Gastroesophageal sphincter (tissue), 3 donors: ENCODE measurements at regions not wholly inside any gene's neighbourhood (a gene's known extent, or its start where the extent isn't known, plus 50 kb on each side); places are given as distances from the start of the nearest gene placed in this dataset.

Source experiments
- CTCF ChIP-seq, 4 experiments: fragments of 200-600 bp in 2 of 4; fragments of 450-650 bp in 2 of 4; sonication (generic) in 1 of 4; IDR thresholded peaks; one replicate each; pipeline ENCODE4 v1.5.1; 2017 to 2019; ENCODE audit warnings: antibody characterized with exemption in 4 of 4, mild to moderate bottlenecking in 2 of 4, moderate library complexity in 2 of 4
- EP300 ChIP-seq: sonication (generic); formaldehyde crosslinking; IDR thresholded peaks from one replicate; pipeline ENCODE4 v1.6.1; 2017; ENCODE audit warnings: antibody characterized with exemption, mild to moderate bottlenecking
- POLR2A ChIP-seq, 2 donors: fragments of 450-650 bp; IDR thresholded peaks; one replicate each; pipeline ENCODE4 v1.6.1; 2017; ENCODE audit warnings: antibody characterized with exemption in 2 of 2, mild to moderate bottlenecking in 2 of 2, moderate library complexity in 1 of 2
- POLR2AphosphoS5 ChIP-seq: sonication (generic); formaldehyde crosslinking; IDR thresholded peaks from one replicate; pipeline ENCODE4 v1.6.1; 2017; ENCODE audit warnings: antibody characterized with exemption

GRCh38 chr5:6843821-6844220 lies 130.6 kb downstream of the TENT4A start:
- no peak for TF ChIP-seq CTCF (IDR thresholded peaks at IDR 0.05)
- TF ChIP-seq POLR2A (IDR thresholded peaks at IDR 0.05): no peak
- no peak for TF ChIP-seq POLR2AphosphoS5
- TF ChIP-seq EP300: no peak
